ENCODE measurements at regions not wholly inside any gene's neighbourhood (a gene's known extent, or its start where the extent isn't known, plus 50 kb on each side); places are given as distances from the start of the nearest gene placed in this dataset.
"Not testable (repeated sequence)": the region's sequence is repeated elsewhere in the genome, so short reads cannot be mapped to it uniquely, and the experiment has no call there.

DNA sequence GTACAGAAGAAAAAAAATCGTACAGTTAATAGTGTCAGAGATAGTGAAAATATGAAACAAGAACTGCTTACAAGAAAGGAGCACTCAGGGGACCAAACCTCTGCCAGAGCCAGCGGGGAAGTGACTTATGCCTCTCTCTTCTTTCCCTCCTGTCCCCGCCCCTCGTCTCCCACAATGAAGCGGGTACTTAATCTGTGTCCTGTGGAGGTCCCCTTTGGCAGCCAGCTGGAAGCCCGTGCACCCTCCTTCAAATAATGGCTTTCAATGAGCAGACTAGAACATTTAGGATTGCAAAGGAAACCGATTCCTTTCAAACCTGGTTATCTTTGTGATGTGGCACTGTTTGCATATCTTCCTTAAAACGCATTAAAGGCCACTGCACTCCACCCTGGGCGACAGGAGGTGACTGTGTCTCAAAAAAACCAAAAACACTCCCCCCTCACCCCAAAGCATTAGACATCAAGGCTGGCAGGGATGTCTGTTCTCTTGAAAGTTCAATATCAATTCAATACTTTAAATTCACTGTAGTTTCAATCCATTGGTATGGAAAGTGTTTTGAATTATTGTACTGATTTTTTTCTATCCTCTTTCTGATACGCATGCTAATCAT, 51.7 kb downstream of the PPIAL4C start:
- DNase-seq: peak; percentile 14

DNA sequence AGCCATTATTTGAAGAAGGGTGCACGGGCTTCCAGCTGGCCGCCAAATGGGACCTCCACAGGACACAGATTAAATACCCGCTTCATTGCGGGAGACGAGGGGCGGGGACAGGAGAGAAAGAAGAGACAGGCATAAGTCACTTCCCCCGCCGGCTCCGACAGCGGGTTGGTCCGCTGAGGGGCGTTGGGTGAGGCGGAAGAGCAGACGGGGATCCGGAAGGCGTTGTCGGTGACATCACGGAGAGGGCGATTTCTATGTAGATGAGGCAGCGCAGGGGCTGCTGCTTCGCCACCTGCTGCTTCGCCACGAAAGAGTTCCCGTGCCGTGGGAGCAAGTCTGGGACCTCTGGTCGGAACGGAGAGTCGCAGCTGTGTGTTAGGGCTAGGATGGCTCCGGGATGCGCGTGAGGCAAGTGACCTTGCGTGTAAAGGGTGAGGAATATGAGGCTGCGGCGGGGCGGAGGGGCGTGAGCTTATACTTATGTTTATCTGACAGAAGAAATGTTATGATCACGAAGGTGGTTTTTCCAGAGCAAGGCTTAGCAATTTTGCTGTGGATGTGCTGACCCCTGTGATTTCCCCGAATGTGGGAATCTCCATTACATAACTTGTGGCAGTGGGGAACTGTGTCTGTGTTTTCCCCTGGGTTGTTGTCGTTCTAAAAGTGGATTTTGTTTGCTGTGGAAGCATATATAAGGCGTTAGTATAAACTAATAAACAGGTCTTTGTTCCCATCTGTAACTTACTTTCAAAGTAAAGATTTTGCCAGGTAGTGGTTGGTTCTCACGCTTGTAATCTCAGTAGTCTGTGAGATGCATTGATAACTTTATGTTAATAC, 52.9 kb downstream of the PPIAL4C start:
- peak; percentile 85 for DNase-seq

- not testable (repeated sequence) for DNase-seq
Measured at GRCh38 chr1:149638481-149638880, 54.8 kb downstream of the PPIAL4C start.

GRCh38 chr1:149638901-149639658, 55.4 kb downstream of the PPIAL4C start:
- DNase-seq: not testable (repeated sequence)

- DNase-seq: not testable (repeated sequence)
Measured at GRCh38 chr1:149641179-149641578, 57.5 kb downstream of the PPIAL4C start.

- not testable (repeated sequence) for DNase-seq
Measured at GRCh38 chr1:149644818-149645217, 61.2 kb downstream of the PPIAL4C start.

- DNase-seq: peak; percentile 4
Measured at GRCh38 chr1:149646360-149647017, 62.8 kb downstream of the PPIAL4C start.

DNA sequence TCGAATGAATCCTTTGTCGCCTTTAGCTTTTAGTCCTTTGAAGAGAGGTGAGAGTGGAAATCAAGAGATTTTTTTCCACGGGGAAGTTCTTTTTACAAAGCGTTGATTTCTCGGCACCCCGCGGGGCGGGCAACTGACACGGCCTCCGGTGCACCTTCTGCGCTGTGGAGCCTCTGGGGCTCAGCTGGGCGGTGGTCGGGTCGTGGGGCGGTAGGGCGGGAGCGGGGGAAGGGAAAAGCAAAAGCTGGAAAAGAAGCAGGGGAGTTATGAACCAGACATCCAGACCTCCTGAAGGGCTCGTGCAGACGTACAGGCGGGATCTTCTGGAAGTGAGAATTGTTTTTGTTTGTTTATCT, 63.3 kb downstream of the PPIAL4C start:
- peak; percentile 8 for DNase-seq

- DNase-seq: not testable (repeated sequence)
Measured at GRCh38 chr1:149657750-149658149, 74.1 kb downstream of the PPIAL4C start.

- not testable (repeated sequence) for DNase-seq
Measured at GRCh38 chr1:149658175-149658574, 74.5 kb downstream of the PPIAL4C start.

GRCh38 chr1:149664624-149665023, 81.0 kb downstream of the PPIAL4C start:
- not testable (repeated sequence) for DNase-seq

DNA sequence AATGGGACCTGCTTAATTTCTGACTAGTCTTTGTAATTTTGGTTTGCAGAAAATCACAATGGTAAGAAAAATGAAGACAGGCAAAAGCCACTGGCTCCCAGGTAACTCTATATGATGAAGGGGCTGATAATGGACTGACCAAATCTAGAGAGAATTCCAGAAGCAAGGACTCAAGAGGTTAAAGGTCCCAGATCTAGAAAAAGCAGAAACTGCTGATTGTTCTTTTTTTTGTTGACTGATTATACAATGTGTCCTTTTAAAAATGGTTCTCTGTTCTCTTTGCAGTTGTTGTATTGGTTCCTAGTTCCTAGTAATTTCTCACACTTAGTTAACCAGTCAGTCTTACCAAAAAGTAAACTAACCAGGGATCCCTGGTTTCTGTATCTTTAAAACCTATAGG, 81.4 kb downstream of the PPIAL4C start:
- not testable (repeated sequence) for DNase-seq

GRCh38 chr1:149665528-149665927, 81.9 kb downstream of the PPIAL4C start:
- DNase-seq: not testable (repeated sequence)

GRCh38 chr1:149673231-149673909, 89.7 kb downstream of the PPIAL4C start:
- DNase-seq: not testable (repeated sequence)

- not testable (repeated sequence) for DNase-seq
Measured at GRCh38 chr1:149674921-149675320, 91.3 kb downstream of the PPIAL4C start.

GRCh38 chr1:149677359-149677758, 93.7 kb downstream of the PPIAL4C start:
- DNase-seq: not testable (repeated sequence)

GRCh38 chr1:149686593-149687238, 95.8 kb upstream of the FCGR1A start:
- DNase-seq: not testable (repeated sequence)

- DNase-seq: not testable (repeated sequence)
Measured at GRCh38 chr1:149691399-149691798, 91.1 kb upstream of the FCGR1A start.

DNA sequence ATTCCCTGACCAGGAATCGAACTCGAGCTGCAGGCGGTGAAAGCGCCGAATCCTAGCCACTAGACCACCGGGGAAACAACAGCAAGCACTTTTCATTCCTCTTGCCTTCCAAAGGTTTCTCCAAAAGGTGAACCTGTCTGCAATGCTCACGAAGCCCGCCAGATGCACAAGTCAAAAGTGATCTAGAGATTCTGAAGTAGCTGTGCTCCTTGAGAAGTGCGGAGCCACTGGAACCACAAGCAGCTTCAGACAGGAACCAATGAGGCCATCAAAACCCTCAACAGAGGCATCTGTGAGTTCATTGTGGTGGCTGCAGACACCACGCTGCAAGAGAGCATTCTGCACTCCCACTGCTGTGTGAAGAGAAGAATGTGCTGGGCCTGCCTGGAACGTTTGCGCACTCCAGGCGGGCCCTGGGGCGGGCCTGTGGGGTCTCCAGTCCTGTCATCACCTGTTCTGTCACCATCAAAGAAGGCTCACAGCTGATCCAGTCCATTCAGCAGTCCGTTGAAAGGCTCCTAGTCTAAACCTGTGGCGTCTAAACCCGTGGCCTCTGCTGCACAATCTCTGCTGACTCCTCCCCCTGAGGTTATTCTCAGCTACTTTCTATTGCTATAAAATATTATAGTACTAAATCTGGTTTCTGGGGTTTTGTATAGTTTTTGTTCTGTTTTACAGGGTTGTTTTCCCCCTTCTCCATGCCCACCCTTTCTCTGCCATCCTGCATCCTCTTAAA, 89.5 kb upstream of the FCGR1A start:
- DNase-seq: not testable (repeated sequence)

DNA sequence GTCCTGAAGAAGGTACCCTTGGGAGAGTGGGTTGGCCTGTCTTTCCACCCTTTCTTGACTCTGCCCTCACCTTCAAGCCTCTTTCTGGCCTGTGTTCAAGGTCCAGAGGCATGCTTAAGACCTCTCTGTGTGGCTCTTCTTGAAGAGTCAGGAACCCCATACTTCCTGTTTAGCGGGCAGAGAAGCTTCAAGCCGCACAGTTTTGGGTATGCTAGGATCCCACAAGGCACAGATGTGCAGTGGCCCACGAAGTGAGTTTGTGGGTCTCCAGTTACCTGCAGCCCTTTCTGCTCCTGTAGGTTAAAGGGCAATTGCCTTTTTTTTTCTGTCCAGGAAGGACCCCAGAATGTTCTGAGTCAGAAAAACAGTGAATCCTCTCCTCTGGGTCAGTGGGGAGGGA, 87.4 kb upstream of the FCGR1A start:
- DNase-seq: not testable (repeated sequence)

DNA sequence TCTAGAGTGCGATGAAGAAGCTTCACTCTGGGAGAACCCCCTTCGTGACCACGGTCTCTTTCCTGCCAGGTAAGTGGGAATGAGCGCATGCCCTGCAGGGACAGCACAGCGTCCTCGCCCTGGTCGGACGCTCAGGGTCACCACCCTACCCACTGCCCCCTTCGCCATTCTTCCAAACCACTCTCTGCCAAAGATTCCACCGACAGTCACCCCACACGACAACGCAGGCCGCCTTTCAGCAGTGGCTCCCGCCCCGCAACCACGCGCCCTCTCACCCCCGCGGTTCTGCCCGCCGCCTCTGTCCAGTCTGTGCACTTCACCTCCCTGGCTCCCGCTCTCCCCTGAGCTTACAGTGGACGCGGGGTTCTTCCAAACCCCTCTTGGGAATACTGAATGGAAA, 82.3 kb upstream of the FCGR1A start:
- not testable (repeated sequence) for DNase-seq
